ENCODE measurements at regions not wholly inside any gene's neighbourhood (a gene's known extent, or its start where the extent isn't known, plus 50 kb on each side); places are given as distances from the start of the nearest gene placed in this dataset.

- DNase-seq (ENCODE audit: low spot score) (no peak), FAIRE-seq (no peak)
These were observed 730.5 kb downstream of the INHBA start for GRCh38 chr7:40972426-40972825.

GRCh38 chr7:40969641-40970040, 733.2 kb downstream of the INHBA start:
- DNase-seq (ENCODE audit: low spot score) (no peak), FAIRE-seq (no peak)

GRCh38 chr7:40966693-40967092, 736.2 kb downstream of the INHBA start:
- peak; percentile 35 for FAIRE-seq
- DNase-seq (ENCODE audit: low spot score): no peak

- no peak for DNase-seq (ENCODE audit: low spot score)
- no peak for FAIRE-seq
These were observed 737.1 kb downstream of the INHBA start for GRCh38 chr7:40965774-40966173.

- no peak for FAIRE-seq
- no peak for DNase-seq (ENCODE audit: low spot score)
These were observed 737.9 kb downstream of the INHBA start for GRCh38 chr7:40965016-40965415.

GRCh38 chr7:40964610-40965009, 738.3 kb downstream of the INHBA start:
- no peak for DNase-seq (ENCODE audit: low spot score)
- no peak for FAIRE-seq

GRCh38 chr7:40959955-40960354, 742.9 kb downstream of the INHBA start:
- FAIRE-seq: no peak

GRCh38 chr7:40948239-40948638, 754.7 kb downstream of the INHBA start:
- FAIRE-seq (peak; percentile 86), DNase-seq (ENCODE audit: low spot score) (no peak)

More at GRCh38 chr7:40959955-40960354, 742.9 kb downstream of the INHBA start:
- DNase-seq (ENCODE audit: low spot score): no peak

GRCh38 chr7:40947566-40947965, 755.3 kb downstream of the INHBA start:
- FAIRE-seq (no peak), DNase-seq (ENCODE audit: low spot score) (no peak)

- no peak for DNase-seq (ENCODE audit: low spot score)
- FAIRE-seq: no peak
These were observed 756.3 kb downstream of the INHBA start for GRCh38 chr7:40946549-40946948.

GRCh38 chr7:40945788-40946187, 757.1 kb downstream of the INHBA start:
- no peak for FAIRE-seq
- DNase-seq (ENCODE audit: low spot score): no peak

- no peak for FAIRE-seq
- DNase-seq (ENCODE audit: low spot score): no peak
These were observed 757.8 kb downstream of the INHBA start for GRCh38 chr7:40944981-40945585.

GRCh38 chr7:40937879-40938278, 765.0 kb downstream of the INHBA start:
- FAIRE-seq: no peak
- no peak for DNase-seq (ENCODE audit: low spot score)

- FAIRE-seq: no peak
These were observed 767.5 kb downstream of the INHBA start for GRCh38 chr7:40935435-40935834.

GRCh38 chr7:40923626-40924025, 779.3 kb downstream of the INHBA start:
- DNase-seq (ENCODE audit: low spot score) (no peak), FAIRE-seq (no peak)

More at GRCh38 chr7:40935435-40935834, 767.5 kb downstream of the INHBA start:
- DNase-seq (ENCODE audit: low spot score): no peak

GRCh38 chr7:40922316-40922670, 780.6 kb downstream of the INHBA start:
- DNase-seq (ENCODE audit: low spot score) (no peak), FAIRE-seq (no peak)

GRCh38 chr7:40921589-40922315, 781.1 kb downstream of the INHBA start:
- no peak for FAIRE-seq
- DNase-seq (ENCODE audit: low spot score): no peak

- DNase-seq (ENCODE audit: low spot score) (peak; percentile 54), FAIRE-seq (peak; percentile 74)
These were observed 784.0 kb downstream of the SUGCT start for GRCh38 chr7:40918701-40919271.

GRCh38 chr7:40916813-40917212, 782.0 kb downstream of the SUGCT start:
- no peak for FAIRE-seq

GRCh38 chr7:40915071-40915470, 780.3 kb downstream of the SUGCT start:
- FAIRE-seq (no peak), DNase-seq (ENCODE audit: low spot score) (no peak)

More at GRCh38 chr7:40916813-40917212, 782.0 kb downstream of the SUGCT start:
- DNase-seq (ENCODE audit: low spot score): no peak
